ENCODE measurements at regions not wholly inside any gene's neighbourhood (a gene's known extent, or its start where the extent isn't known, plus 50 kb on each side); places are given as distances from the start of the nearest gene placed in this dataset.

GRCh38 chr4:107117726-107118125, 81.6 kb upstream of the DKK2 start:
- no peak overlapping the region for H3K27ac ChIP-seq (ENCODE audit: insufficient read depth, low read length)
- H3K4me1 ChIP-seq (ENCODE audit: control insufficient read depth, insufficient read depth, low read length): no peaks in the 10 kb centered on the region
- no peaks in the 10 kb centered on the region for H3K79me1 ChIP-seq (ENCODE audit: low read depth in 1 of 2, low read length in 2 of 2)
- H3K23ac ChIP-seq (ENCODE audit: low read depth, low read length): no peak overlapping the region
- no peak overlapping the region for H4K91ac ChIP-seq (ENCODE audit: insufficient read depth, low read depth, low read length)
- no peak overlapping the region for H3K4ac ChIP-seq (ENCODE audit: low read depth, low read length)
- intact Hi-C loops (cut with micrococcal nuclease) (no loop called here), in situ Hi-C loops (cut with MboI; ENCODE audit: low sequenced_read_pairs) (no loop called here), dilution Hi-C loops (cut with HindIII; ENCODE audit: low sequenced_read_pairs, unreplicated experiment) (no loop called here)
- H3K27me3 ChIP-seq (ENCODE audit: control insufficient read depth, insufficient read depth, low read length): no peaks in the 10 kb centered on the region
- TF ChIP-seq RAD21 (IDR thresholded peaks at IDR 0.05; ENCODE audit: low read length) (no peak), FOS (IDR thresholded peaks at IDR 0.05; ENCODE audit: low read depth, low read length) (no peak), RFX5 (IDR thresholded peaks at IDR 0.05; ENCODE audit: low read depth, low read length) (no peak), ELK1 (IDR thresholded peaks at IDR 0.05; ENCODE audit: borderline replicate concordance, low read depth, low read length) (no peak), BHLHE40 (IDR thresholded peaks at IDR 0.05; ENCODE audit: low read depth, low read length) (no peak), CHD1 (IDR thresholded peaks at IDR 0.05; ENCODE audit: low read depth, low read length) (no peak), SMC3 (IDR thresholded peaks at IDR 0.05; ENCODE audit: low read depth, low read length) (no peak), CEBPB (IDR thresholded peaks at IDR 0.05; ENCODE audit: low read depth, low read length) (no peak)
- no peak overlapping the region for H4K5ac ChIP-seq (ENCODE audit: low read depth, low read length)
- no peak overlapping the region for H2AK5ac ChIP-seq (ENCODE audit: low read depth, low read length)
- CTCF ChIA-PET: no interaction called here
- H2BK20ac ChIP-seq (ENCODE audit: low read depth, low read length): no peak overlapping the region
- no TSS peak for BruUV-seq (replicated peaks)
- POLR2A ChIA-PET (ENCODE audit: unreplicated experiment): no interaction called here
- H3K9me1 ChIP-seq (ENCODE audit: insufficient read depth, low read length): no peaks in the 10 kb centered on the region
- no peak overlapping the region for H2BK15ac ChIP-seq (ENCODE audit: low read depth, low read length)
- H4K8ac ChIP-seq (ENCODE audit: low read depth in 2 of 2, low read length in 2 of 2): no peak overlapping the region
- no peak overlapping the region for H3K56ac ChIP-seq (ENCODE audit: extremely low read depth, insufficient read depth, low read length)
- DNase-seq (no peak), ATAC-seq (ENCODE audit: low read depth) (no peak)
- no peak overlapping the region for H3K18ac ChIP-seq (ENCODE audit: low read depth, low read length)
- H3K4me3 ChIP-seq (ENCODE audit: insufficient read depth, low read depth, low read length): no peak overlapping the region
- H3K4me2 ChIP-seq (ENCODE audit: low read depth, low read length): no peak overlapping the region
- H2BK120ac ChIP-seq (ENCODE audit: low read depth, low read length): no peak overlapping the region
- WGBS, 2 experiments (ENCODE audit: extremely low coverage in 2 of 2, insufficient read length in 1 of 2): no CpG with 5 or more reads among the region's 1 CpG
- no peak overlapping the region for H2AK9ac ChIP-seq (replicated peaks; ENCODE audit: low read depth, low read length, poor library complexity)
- H2AFZ ChIP-seq (replicated peaks; ENCODE audit: low read length, poor library complexity): no peak overlapping the region
- H3K14ac ChIP-seq (replicated peaks; ENCODE audit: low read depth, low read length): no peak overlapping the region
- H3K9me3 ChIP-seq (ENCODE audit: control insufficient read depth, insufficient read depth, low read length): no peaks in the 10 kb centered on the region
- H4K20me1 ChIP-seq (ENCODE audit: insufficient read depth, low read length): no peaks in the 10 kb centered on the region
- no peak overlapping the region for H2BK5ac ChIP-seq (ENCODE audit: low read depth, low read length, poor library complexity, severe bottlenecking)
- H3K36me3 ChIP-seq (ENCODE audit: control insufficient read depth, insufficient read depth, low read length): no peaks in the 10 kb centered on the region
- no peak overlapping the region for H3K9ac ChIP-seq (ENCODE audit: low read depth, low read length)
